GM23248 (cell line): ENCODE measurements at regions not wholly inside any gene's neighbourhood (a gene's known extent, or its start where the extent isn't known, plus 50 kb on each side); places are given as distances from the start of the nearest gene placed in this dataset.
"Not testable (repeated sequence)": the region's sequence is repeated elsewhere in the genome, so short reads cannot be mapped to it uniquely, and the experiment has no call there.

Experiments
- DNase-seq: peaks from one replicate; pipeline ENCODE4 v3.0.0-alpha.2; 2015
- H2AFZ ChIP-seq: fragments of 200-600 bp; sonication (generic); 2 replicates; pipeline ENCODE4 v1.6.1; 2016; ENCODE audit warnings: antibody characterized with exemption
- H3F3A ChIP-seq: fragments of 200-600 bp; sonication (generic); 2 replicates; pipeline ENCODE4 v1.6.1; 2016; ENCODE audit warnings: mild to moderate bottlenecking, antibody characterized with exemption, mixed run types; ENCODE audit not compliant: insufficient read depth
- H3K27ac ChIP-seq: fragments of 200-600 bp; sonication (generic); 2 replicates; pipeline ENCODE4 v1.5.1; 2016; ENCODE audit warnings: mild to moderate bottlenecking
- H3K27me3 ChIP-seq: fragments of 200-600 bp; sonication (generic); replicated peaks from 2 replicates; pipeline ENCODE4 v1.6.1; 2016; ENCODE audit warnings: mild to moderate bottlenecking; ENCODE audit not compliant: insufficient read depth
- H3K36me3 ChIP-seq: fragments of 200-600 bp; sonication (generic); 2 replicates; pipeline ENCODE4 v1.6.1; 2016; ENCODE audit warnings: low read depth, mild to moderate bottlenecking
- H3K4me1 ChIP-seq: fragments of 200-600 bp; sonication (generic); 2 replicates; pipeline ENCODE4 v1.6.1; 2016; ENCODE audit warnings: mild to moderate bottlenecking; ENCODE audit not compliant: insufficient read depth
- H3K4me2 ChIP-seq: fragments of 200-600 bp; sonication (generic); one replicate; pipeline ENCODE4 v1.6.1; 2016; ENCODE audit warnings: mild to moderate bottlenecking; ENCODE audit not compliant: unreplicated experiment
- H3K4me3 ChIP-seq: fragments of 200-600 bp; sonication (generic); 2 replicates; pipeline ENCODE4 v1.5.1; 2016; ENCODE audit warnings: mild to moderate bottlenecking
- H3K79me2 ChIP-seq: fragments of 200-600 bp; sonication (generic); 2 replicates; pipeline ENCODE4 v1.6.1; 2016; ENCODE audit warnings: mild to moderate bottlenecking; ENCODE audit not compliant: insufficient read depth
- H3K9ac ChIP-seq: fragments of 200-600 bp; sonication (generic); 2 replicates; pipeline ENCODE4 v1.6.1; 2016; ENCODE audit warnings: mild to moderate bottlenecking
- H3K9me2 ChIP-seq: fragments of 200-600 bp; sonication (generic); 2 replicates; pipeline ENCODE4 v1.6.1; 2016; ENCODE audit warnings: mixed run types, mild to moderate bottlenecking, moderate library complexity; ENCODE audit not compliant: insufficient read depth
- H3K9me3 ChIP-seq: fragments of 200-600 bp; sonication (generic); one replicate; pipeline ENCODE4 v1.6.1; 2017; ENCODE audit warnings: low read depth
- H4K20me1 ChIP-seq: fragments of 200-600 bp; sonication (generic); 2 replicates; pipeline ENCODE4 v1.6.0; 2016; ENCODE audit not compliant: insufficient read depth
- EZH2 ChIP-seq: fragments of 200-600 bp; sonication (generic); IDR thresholded peaks from 2 replicates; pipeline ENCODE4 v1.6.1; 2018; ENCODE audit warnings: antibody characterized with exemption, mild to moderate bottlenecking; ENCODE audit not compliant: insufficient read depth, poor library complexity, severe bottlenecking
- EZH2phosphoT487 ChIP-seq: fragments of 200-600 bp; sonication (generic); IDR thresholded peaks from 2 replicates; pipeline ENCODE4 v1.6.1; 2018; ENCODE audit warnings: antibody characterized with exemption, moderate library complexity, mild to moderate bottlenecking, low read depth; ENCODE audit not compliant: insufficient read depth
- WGBS, 2 experiments: methylation state at CpG; one replicate each; pipeline ENCODE4 v1.1.6; 2015 to 2017; ENCODE audit warnings: low lambda C conversion rate in 2 of 2, low coverage in 1 of 2; ENCODE audit errors: missing lambda C conversion rate in 2 of 2; 5-methylcytosine and 5-hydroxymethylcytosine counted together
- in situ Hi-C: fragments of 300-500 bp; cut with MboI; formaldehyde crosslinking; loops from 2 replicates; pipeline ENCODE4 v1.15.0; 2020

DNA sequence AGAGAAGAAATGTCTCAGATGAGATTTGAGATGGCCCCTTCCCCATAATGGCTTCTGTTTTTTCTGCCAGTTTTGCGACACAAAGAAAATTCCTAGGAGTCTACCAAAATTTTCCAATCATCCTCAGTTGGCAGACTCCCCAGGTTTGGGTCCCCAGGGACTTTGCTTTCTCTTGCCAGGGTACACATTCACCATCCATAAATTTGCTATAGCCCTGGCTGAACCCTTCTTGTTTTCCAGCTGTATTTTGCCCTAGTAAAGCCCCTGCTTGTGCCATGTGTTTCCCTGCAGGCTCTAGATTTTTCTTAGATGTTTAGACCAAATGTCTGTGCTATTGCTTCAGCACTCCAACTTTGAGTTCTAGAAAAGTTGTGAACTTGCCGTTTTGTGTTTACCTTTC, 283.2 kb downstream of the ANXA1 start:
- H3K79me2 ChIP-seq = no peaks in the 10 kb centered on the region
- TF ChIP-seq EZH2phosphoT487 (no peak), EZH2 (no peak)
- no peak overlapping the region for H3K27ac ChIP-seq
- no peak overlapping the region for H2AFZ ChIP-seq
- H3K4me2 ChIP-seq = no peak overlapping the region
- no peak overlapping the region for H3K4me3 ChIP-seq
- H3K4me1 ChIP-seq = no peaks in the 10 kb centered on the region
- H4K20me1 ChIP-seq = no peaks in the 10 kb centered on the region
- 10 to 11% methylated on average over 2 of the region's 2 CpGs for WGBS, 2 experiments
- no peaks in the 10 kb centered on the region for H3K9me3 ChIP-seq
- no peak overlapping the region for H3K9ac ChIP-seq
- no peaks in the 10 kb centered on the region for H3K36me3 ChIP-seq
- no peaks in the 10 kb centered on the region for H3K27me3 ChIP-seq
- no peaks in the 10 kb centered on the region for H3K9me2 ChIP-seq
- H3F3A ChIP-seq = no peaks in the 10 kb centered on the region
- in situ Hi-C loops = no loop called here
- DNase-seq = no peak

GRCh38 chr9:73437758-73438157, 286.1 kb downstream of the ANXA1 start:
- peak; percentile 2 for DNase-seq
- Histone ChIP-seq H3K27me3 (no peaks in the 10 kb centered on the region), H3K36me3 (no peaks in the 10 kb centered on the region), H3K9ac (no peak overlapping the region), H3K4me1 (no peaks in the 10 kb centered on the region), H3K4me2 (no peak overlapping the region), H3K4me3 (no peak overlapping the region), H3K79me2 (no peaks in the 10 kb centered on the region), H2AFZ (no peak overlapping the region), H4K20me1 (no peaks in the 10 kb centered on the region), H3K9me3 (no peaks in the 10 kb centered on the region), H3F3A (no peaks in the 10 kb centered on the region), H3K9me2 (no peaks in the 10 kb centered on the region), H3K27ac (no peak overlapping the region)
- TF ChIP-seq EZH2phosphoT487 (no peak), EZH2 (no peak)
- in situ Hi-C loops = no loop called here
- 0% methylated on average over 1 of the region's 1 CpG for WGBS, 2 experiments

DNA sequence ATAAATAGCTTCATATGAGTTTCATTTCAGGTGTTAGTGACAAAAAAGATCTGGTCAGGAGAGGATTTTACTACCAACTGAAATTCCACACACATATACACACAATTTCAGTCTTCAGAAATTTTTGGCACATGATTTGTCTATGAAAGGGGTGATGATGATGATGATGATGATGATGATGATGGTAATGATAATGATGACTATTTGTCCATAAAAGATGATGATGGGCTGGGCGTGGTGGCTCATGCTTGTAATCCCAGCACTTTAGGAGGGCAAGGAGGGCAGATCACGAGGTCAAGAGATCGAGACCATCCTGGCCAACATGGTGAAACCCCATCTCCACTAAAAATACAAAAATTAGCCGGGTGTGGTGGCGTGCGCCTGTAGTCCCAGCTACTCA, 288.2 kb downstream of the ANXA1 start:
- H3K4me3 ChIP-seq, H3K4me2 ChIP-seq, H2AFZ ChIP-seq, H3K79me2 ChIP-seq, in situ Hi-C loops, H3K27me3 ChIP-seq, H3K9me3 ChIP-seq, H3K9me2 ChIP-seq, H3K36me3 ChIP-seq, H3K27ac ChIP-seq, H3F3A ChIP-seq, H3K9ac ChIP-seq, H3K4me1 ChIP-seq, DNase-seq, H4K20me1 ChIP-seq: not testable (repeated sequence)
- 27 to 30% methylated on average over 6 of the region's 6 CpGs for WGBS, 2 experiments

- Histone ChIP-seq H3K4me3 (no peak overlapping the region), H3K9ac (no peak overlapping the region), H2AFZ (no peak overlapping the region), H4K20me1 (no peaks in the 10 kb centered on the region), H3K9me2 (no peaks in the 10 kb centered on the region), H3K27me3 (no peaks in the 10 kb centered on the region), H3K36me3 (no peaks in the 10 kb centered on the region), H3K4me2 (no peak overlapping the region), H3K79me2 (no peaks in the 10 kb centered on the region), H3K9me3 (no peaks in the 10 kb centered on the region), H3F3A (no peaks in the 10 kb centered on the region), H3K27ac (no peak overlapping the region), H3K4me1 (no peaks in the 10 kb centered on the region)
- no peak for TF ChIP-seq EZH2phosphoT487
- no peak for TF ChIP-seq EZH2
- no peak for DNase-seq
- in situ Hi-C loops = no loop called here
- 0 to 12% methylated on average over 1 of the region's 1 CpG for WGBS, 2 experiments
These were observed 289.6 kb downstream of the ANXA1 start for GRCh38 chr9:73441223-73441622.
